Type B pancreatic cell (in vitro differentiated cells): ENCODE measurements at regions not wholly inside any gene's neighbourhood (a gene's known extent, or its start where the extent isn't known, plus 50 kb on each side); places are given as distances from the start of the nearest gene placed in this dataset.
"Not testable (repeated sequence)": the region's sequence is repeated elsewhere in the genome, so short reads cannot be mapped to it uniquely, and the experiment has no call there.

Experiments
- DNase-seq: peaks from one replicate; pipeline ENCODE4 v3.0.0; 2021; ENCODE audit warnings: mixed read lengths; ENCODE audit not compliant: unreplicated experiment; ENCODE audit errors: extremely low spot score
- H3K27ac Mint-ChIP-seq: 2 replicates; pipeline ENCODE4 v1.8.0; 2021; ENCODE audit warnings: mild to moderate bottlenecking, mixed read lengths
- H3K27me3 Mint-ChIP-seq: 2 replicates; pipeline ENCODE4 v1.8.0; 2021; ENCODE audit warnings: mixed read lengths
- H3K36me3 Mint-ChIP-seq: 2 replicates; pipeline ENCODE4 v1.8.0; 2021; ENCODE audit warnings: mixed read lengths
- H3K4me1 Mint-ChIP-seq: one replicate; pipeline ENCODE4 v1.8.0; 2021; ENCODE audit warnings: mixed read lengths; ENCODE audit not compliant: unreplicated experiment
- H3K4me3 Mint-ChIP-seq: 2 replicates; pipeline ENCODE4 v1.8.0; 2021; ENCODE audit warnings: mild to moderate bottlenecking, mixed read lengths
- H3K9me3 Mint-ChIP-seq: 2 replicates; pipeline ENCODE4 v1.8.0; 2021; ENCODE audit warnings: mixed read lengths
- TF ChIP-seq, protein P1 (sequence below): fragments of 200-600 bp; sonication (generic); conservative IDR thresholded peaks from 2 replicates; pipeline ENCODE4 v1.5.0; 2021; ENCODE audit warnings: antibody characterized with exemption, mild to moderate bottlenecking

DNA sequence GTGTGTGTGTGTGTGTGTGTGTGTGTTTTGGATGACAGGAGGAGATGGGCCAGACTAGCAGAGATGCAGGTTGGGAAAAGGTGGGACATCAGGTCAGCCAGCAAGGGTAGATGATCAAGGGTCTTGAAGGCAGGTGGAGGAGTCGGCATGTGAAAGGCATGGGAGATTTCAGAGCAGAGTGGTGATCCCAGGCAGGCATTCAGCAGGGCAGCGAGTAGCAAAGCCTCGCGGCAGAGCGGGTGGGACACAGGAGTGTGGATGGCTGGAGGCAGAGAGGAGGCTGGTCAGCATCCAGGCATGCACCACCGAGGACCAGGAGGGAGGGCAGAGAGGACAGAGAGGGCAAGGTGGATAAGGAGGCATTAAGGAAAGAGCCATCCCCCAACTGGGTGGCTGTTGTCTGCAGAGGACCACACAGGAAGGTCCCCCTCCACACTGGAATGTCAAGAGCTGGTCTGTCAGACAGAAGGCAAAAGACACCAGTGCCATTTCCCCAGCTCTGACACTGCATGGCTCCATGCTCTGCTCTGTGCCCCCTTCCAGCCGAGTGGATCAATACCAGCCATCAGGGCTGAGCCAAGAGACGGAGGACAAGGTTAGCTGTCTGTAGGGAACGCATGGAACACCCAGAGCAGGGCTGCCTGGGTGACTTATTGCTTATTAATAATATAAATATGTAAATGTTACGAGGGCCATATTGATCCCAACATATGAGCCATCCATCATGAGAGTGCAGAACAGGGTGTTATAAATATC lies 74.8 kb upstream of the RPL38 start:
- Mint-ChIP-seq H3K4me1 (peaks cover 8% of the 10 kb centered on the region), H3K4me3 (no peak overlapping the region), H3K9me3 (no peaks in the 10 kb centered on the region), H3K36me3 (no peaks in the 10 kb centered on the region), H3K27me3 (peaks cover 18% of the 10 kb centered on the region), H3K27ac (no peak overlapping the region)
- TF ChIP-seq, protein P1, sequence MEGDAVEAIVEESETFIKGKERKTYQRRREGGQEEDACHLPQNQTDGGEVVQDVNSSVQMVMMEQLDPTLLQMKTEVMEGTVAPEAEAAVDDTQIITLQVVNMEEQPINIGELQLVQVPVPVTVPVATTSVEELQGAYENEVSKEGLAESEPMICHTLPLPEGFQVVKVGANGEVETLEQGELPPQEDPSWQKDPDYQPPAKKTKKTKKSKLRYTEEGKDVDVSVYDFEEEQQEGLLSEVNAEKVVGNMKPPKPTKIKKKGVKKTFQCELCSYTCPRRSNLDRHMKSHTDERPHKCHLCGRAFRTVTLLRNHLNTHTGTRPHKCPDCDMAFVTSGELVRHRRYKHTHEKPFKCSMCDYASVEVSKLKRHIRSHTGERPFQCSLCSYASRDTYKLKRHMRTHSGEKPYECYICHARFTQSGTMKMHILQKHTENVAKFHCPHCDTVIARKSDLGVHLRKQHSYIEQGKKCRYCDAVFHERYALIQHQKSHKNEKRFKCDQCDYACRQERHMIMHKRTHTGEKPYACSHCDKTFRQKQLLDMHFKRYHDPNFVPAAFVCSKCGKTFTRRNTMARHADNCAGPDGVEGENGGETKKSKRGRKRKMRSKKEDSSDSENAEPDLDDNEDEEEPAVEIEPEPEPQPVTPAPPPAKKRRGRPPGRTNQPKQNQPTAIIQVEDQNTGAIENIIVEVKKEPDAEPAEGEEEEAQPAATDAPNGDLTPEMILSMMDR, result no peak
- DNase-seq, result no peak

DNA sequence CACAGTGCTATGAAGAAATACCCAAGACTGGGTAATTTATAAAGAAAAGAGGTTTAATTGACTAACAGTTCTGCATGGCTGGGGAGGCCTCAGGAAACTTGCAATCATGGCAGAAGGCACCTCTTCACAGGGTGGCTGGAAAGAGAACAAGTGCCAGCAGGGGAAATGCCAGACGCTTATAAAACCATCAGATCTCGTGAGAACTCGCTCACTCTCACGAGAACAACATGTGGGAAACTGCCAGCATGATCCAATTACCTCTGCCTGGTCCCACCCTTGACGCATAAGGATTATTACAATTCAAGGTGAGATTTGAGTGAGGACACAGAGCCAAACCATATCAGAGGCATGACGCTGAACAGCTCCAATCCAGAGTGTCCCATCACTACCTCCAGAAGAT lies 73.7 kb upstream of the RPL38 start:
- H3K36me3 Mint-ChIP-seq, H3K9me3 Mint-ChIP-seq, H3K4me3 Mint-ChIP-seq, H3K4me1 Mint-ChIP-seq, DNase-seq, H3K27ac Mint-ChIP-seq: not testable (repeated sequence)
- H3K27me3 Mint-ChIP-seq, result peaks cover 18% of the 10 kb centered on the region

GRCh38 chr17:74130276-74130675 lies 73.2 kb upstream of the RPL38 start:
- Mint-ChIP-seq H3K36me3 (no peaks in the 10 kb centered on the region), H3K27ac (no peak overlapping the region), H3K9me3 (no peaks in the 10 kb centered on the region), H3K27me3 (peaks cover 18% of the 10 kb centered on the region), H3K4me3 (no peak overlapping the region), H3K4me1 (peaks cover 4% of the 10 kb centered on the region)
- TF ChIP-seq, protein P1, result no peak
- no peak for DNase-seq

GRCh38 chr17:74130841-74131240 lies 72.6 kb upstream of the RPL38 start:
- no peak overlapping the region for H3K27ac Mint-ChIP-seq
- no peak for DNase-seq
- TF ChIP-seq, protein P1, result no peak
- no peak overlapping the region for H3K4me3 Mint-ChIP-seq
- peaks cover 18% of the 10 kb centered on the region for H3K27me3 Mint-ChIP-seq
- H3K9me3 Mint-ChIP-seq, result no peaks in the 10 kb centered on the region
- H3K4me1 Mint-ChIP-seq, result peaks cover 4% of the 10 kb centered on the region
- no peaks in the 10 kb centered on the region for H3K36me3 Mint-ChIP-seq

DNA sequence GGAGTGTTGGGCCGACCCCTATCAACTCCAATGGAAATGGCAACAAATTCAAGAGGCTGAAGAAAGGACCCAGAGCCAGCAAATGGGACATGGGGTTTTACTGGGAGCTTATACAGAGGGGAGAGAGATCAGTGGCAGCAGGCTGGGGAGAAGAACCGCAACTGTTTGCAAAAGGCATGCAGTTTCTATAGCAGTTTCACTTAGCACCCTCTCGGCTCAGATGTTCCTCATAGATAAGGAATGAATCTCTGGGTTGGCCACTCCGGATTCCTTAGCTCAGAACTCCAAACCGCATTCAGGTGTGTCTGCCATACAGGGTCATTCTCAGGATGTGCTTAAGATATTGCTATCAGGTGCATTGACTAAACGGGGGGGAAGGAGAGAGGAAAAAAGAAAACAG lies 71.1 kb upstream of the RPL38 start:
- Mint-ChIP-seq H3K9me3 (no peaks in the 10 kb centered on the region), H3K27me3 (peaks cover 26% of the 10 kb centered on the region), H3K4me3 (no peak overlapping the region), H3K4me1 (peaks cover 8% of the 10 kb centered on the region), H3K27ac (no peak overlapping the region), H3K36me3 (no peaks in the 10 kb centered on the region)
- TF ChIP-seq, protein P1, result no peak
- no peak for DNase-seq

- H3K9me3 Mint-ChIP-seq, result peaks cover 4% of the 10 kb centered on the region
- peaks cover 4% of the 10 kb centered on the region for H3K4me1 Mint-ChIP-seq
- H3K27ac Mint-ChIP-seq, result no peak overlapping the region
- H3K4me3 Mint-ChIP-seq, result no peak overlapping the region
- no peak for DNase-seq
- TF ChIP-seq, protein P1, result no peak
- H3K27me3 Mint-ChIP-seq, result peaks cover 23% of the 10 kb centered on the region
- H3K36me3 Mint-ChIP-seq, result no peaks in the 10 kb centered on the region
These were observed 69.7 kb upstream of the RPL38 start for GRCh38 chr17:74133740-74134139.

DNA sequence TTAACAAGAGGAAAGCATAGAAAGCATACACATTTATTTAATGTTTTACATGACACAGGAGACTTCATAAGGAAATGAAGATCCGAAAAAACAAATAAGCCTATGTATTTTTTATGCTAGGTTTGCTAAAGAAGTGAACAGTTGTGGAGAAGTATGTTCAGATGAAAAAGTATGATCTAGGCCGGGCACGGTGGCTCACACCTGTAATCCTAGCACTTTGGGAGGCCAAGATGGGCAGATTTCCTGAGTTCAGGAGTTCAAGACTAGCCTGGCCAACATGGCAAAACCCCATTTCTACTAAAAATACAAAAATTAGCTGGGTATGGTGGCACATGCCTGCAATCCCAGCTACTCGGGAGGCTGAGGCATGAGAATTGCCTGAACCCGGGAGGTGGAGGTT lies 69.2 kb upstream of the RPL38 start:
- not testable (repeated sequence) for H3K27ac Mint-ChIP-seq, H3K4me1 Mint-ChIP-seq, H3K4me3 Mint-ChIP-seq, H3K36me3 Mint-ChIP-seq, DNase-seq, H3K9me3 Mint-ChIP-seq
- H3K27me3 Mint-ChIP-seq, result peaks cover 23% of the 10 kb centered on the region
